Ascending aorta (tissue), 2 donors: ENCODE measurements at regions not wholly inside any gene's neighbourhood (a gene's known extent, or its start where the extent isn't known, plus 50 kb on each side); places are given as distances from the start of the nearest gene placed in this dataset.

Source experiments
- DNase-seq, 2 donors: peaks; one replicate each; pipeline ENCODE4 v3.0.0-alpha.2; 2019; ENCODE audit warnings: low spot score in 2 of 2
- H3K27ac ChIP-seq, 2 donors: fragments of 200-600 bp; sonication (generic); one replicate each; pipeline ENCODE4 v1.5.1; 2016 to 2017; ENCODE audit warnings: mild to moderate bottlenecking in 1 of 2
- H3K27me3 ChIP-seq: fragments of 200-600 bp; sonication (generic); one replicate; pipeline ENCODE4 v1.5.1; 2017
- H3K36me3 ChIP-seq, 2 donors: fragments of 200-600 bp; sonication (generic); one replicate each; pipeline ENCODE4 v1.5.1; 2016
- H3K4me1 ChIP-seq, 2 donors: fragments of 200-600 bp; sonication (generic); one replicate each; pipeline ENCODE4 v1.5.1; 2016 to 2017; ENCODE audit warnings: mild to moderate bottlenecking in 1 of 2
- H3K4me3 ChIP-seq, 2 donors: fragments of 200-600 bp; sonication (generic); one replicate each; pipeline ENCODE4 v1.5.1; 2016 to 2017; ENCODE audit warnings: mild to moderate bottlenecking in 1 of 2
- H3K9me3 ChIP-seq, 2 donors: fragments of 200-600 bp; sonication (generic); one replicate each; pipeline ENCODE4 v1.5.1; 2016
- CTCF ChIP-seq, 3 experiments: fragments of 200-600 bp in 2 of 3; fragments of 450-650 bp in 1 of 3; sonication (generic) in 2 of 3; IDR thresholded peaks; one replicate each; pipeline ENCODE4 v1.5.1; 2016 to 2019; ENCODE audit warnings: antibody characterized with exemption in 3 of 3, mild to moderate bottlenecking in 1 of 3, moderate library complexity in 1 of 3
- intact Hi-C: fragments of 100-400 bp; cut with DNase I; formaldehyde crosslinking; loops from one replicate; pipeline ENCODE4 v1.15.1; 2023

DNA sequence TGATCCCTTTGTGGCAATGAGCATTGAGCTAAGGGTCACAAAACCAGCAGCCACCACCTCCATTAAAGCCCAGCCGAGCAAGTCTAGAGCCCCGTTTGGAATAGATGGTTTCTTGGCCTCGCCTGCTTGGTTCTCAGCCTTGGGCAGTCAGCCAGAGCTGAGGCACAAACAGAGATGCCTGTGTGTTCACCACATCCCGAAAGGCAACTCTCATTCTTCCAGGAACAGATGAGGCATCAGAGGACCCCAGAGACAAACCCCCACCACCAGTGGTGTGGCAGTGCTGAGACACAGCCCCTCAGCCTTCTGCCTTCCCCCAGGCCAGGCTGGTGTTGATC lies 203.3 kb upstream of the ZMIZ1 start:
- Histone ChIP-seq H3K9me3 (no peaks in the 10 kb centered on the region), H3K36me3 (no peaks in the 10 kb centered on the region), H3K4me1 (peaks cover 0 to 3% of the 10 kb centered on the region in 2 donors), H3K27me3 (no peaks in the 10 kb centered on the region), H3K27ac (no peak overlapping the region), H3K4me3 (no peak overlapping the region)
- TF ChIP-seq CTCF (IDR thresholded peaks at IDR 0.05) = no peak
- no peak for DNase-seq
- intact Hi-C loops = no loop called here

DNA sequence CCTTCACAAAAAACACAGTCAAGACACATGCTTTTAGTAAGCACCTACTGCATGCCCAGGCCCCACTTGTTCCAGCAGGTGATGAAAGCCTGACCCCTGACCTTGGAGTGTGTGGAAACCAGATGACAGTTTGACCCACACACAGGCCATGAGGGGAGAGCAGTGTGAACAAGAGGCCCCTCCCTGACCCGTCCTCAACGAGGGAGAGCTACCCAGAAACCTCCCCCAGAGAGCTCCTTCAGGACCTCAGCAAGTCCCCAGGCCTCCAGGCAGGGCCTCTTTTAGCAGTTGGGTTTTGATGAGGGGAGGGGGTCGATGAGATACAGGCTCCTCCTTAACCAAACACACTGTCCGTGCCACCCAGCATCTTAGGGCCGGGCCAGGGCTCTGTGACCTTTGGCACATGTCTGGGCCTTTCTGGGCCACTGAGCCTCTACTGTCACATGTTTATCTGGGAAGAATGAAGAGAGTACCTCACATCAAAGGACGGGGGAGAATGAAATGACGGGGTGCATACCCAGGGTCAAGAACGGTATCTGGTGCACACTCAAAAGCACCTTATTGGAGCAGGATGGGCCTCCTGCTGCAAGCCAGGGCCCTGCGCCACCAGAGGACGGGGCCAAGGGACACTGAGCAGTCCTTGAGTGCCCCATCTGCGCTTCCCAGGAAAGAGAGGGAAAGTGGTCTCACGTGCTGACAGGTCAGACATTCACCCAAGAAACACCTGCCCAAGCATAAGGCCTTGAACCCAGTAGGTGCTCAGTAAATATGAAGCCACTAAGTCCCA lies 202.6 kb upstream of the ZMIZ1 start:
- H3K36me3 ChIP-seq = no peaks in the 10 kb centered on the region
- DNase-seq = no peak
- H3K9me3 ChIP-seq = no peaks in the 10 kb centered on the region
- intact Hi-C loops = no loop called here
- H3K4me1 ChIP-seq = peaks cover 0 to 3% of the 10 kb centered on the region in 2 donors
- H3K27ac ChIP-seq = no peak overlapping the region
- no peak overlapping the region for H3K4me3 ChIP-seq
- TF ChIP-seq CTCF (IDR thresholded peaks at IDR 0.05) = no peak
- no peaks in the 10 kb centered on the region for H3K27me3 ChIP-seq

DNA sequence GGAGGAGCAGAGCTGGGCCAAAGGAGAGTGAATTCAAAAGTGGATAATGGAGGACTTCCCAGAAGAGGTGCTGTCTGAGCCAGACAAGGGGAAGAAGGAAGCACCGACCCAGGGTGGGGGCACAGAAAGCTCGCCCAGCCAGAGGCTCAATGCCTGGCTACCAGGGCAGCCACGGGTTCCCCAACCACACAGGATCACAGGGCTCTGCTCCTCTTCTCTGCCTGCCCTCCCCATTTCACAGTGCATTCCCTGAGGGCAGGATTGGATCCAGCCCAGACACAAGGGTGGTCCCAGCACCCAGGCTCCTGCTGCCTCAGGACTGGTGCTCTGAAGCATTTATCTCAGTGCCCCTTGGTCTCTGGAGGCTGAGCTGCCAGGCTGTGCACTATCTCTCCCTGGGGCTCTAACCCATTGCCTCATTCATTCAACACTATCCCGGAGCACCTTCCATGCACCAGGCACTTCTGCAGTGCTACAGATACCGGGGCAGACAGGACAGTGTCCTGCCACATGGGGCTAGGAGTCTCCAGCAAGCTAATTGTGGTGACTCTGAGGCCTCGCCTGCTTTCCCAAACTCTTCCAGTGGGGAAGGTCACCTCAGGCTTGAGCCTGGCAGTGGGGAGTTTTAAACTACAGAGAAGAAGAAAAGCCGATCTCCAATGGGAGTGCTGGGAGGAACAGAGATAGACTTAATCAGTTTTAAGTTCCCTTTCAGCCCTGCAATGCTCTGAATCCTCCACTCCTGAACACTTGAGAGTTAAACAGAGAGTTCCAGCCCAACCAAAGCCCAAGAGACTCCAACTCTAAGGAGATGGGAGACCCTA lies 201.8 kb upstream of the ZMIZ1 start:
- no peak for DNase-seq
- Histone ChIP-seq H3K4me3 (no peak overlapping the region), H3K27me3 (no peaks in the 10 kb centered on the region), H3K4me1 (peaks cover 0 to 3% of the 10 kb centered on the region in 2 donors), H3K9me3 (no peaks in the 10 kb centered on the region), H3K36me3 (no peaks in the 10 kb centered on the region), H3K27ac (no peak overlapping the region)
- TF ChIP-seq CTCF (IDR thresholded peaks at IDR 0.05) = no peak
- intact Hi-C loops = no loop called here

DNA sequence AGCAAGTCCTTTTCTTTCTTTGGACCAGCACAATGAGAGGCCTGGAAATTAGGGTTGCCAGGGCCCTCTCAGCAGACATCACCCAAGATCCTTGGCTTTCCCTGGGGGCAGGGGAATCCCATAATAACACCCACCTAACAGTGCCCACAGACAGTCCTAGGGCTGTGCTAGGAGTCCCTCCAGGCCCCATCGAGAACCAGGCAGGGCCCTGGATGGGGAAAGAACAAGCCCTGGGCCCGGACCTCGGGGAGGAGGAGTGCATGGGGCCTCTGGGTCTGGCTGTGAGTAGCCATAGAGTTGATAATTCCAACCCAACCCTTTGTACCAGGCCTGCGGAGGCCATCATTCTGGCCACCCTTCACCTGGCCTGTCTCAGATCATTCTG lies 201.2 kb upstream of the ZMIZ1 start:
- Histone ChIP-seq H3K36me3 (no peaks in the 10 kb centered on the region), H3K9me3 (no peaks in the 10 kb centered on the region), H3K27me3 (no peaks in the 10 kb centered on the region), H3K27ac (no peak overlapping the region), H3K4me1 (peaks cover 0 to 3% of the 10 kb centered on the region in 2 donors), H3K4me3 (no peak overlapping the region)
- no peak for TF ChIP-seq CTCF (IDR thresholded peaks at IDR 0.05)
- intact Hi-C loops = no loop called here
- DNase-seq = no peak

- Histone ChIP-seq H3K4me1 (peaks cover 0 to 3% of the 10 kb centered on the region in 2 donors), H3K27me3 (no peaks in the 10 kb centered on the region), H3K9me3 (no peaks in the 10 kb centered on the region), H3K36me3 (no peaks in the 10 kb centered on the region), H3K27ac (no peak overlapping the region), H3K4me3 (no peak overlapping the region)
- TF ChIP-seq CTCF (IDR thresholded peaks at IDR 0.05) = no peak
- no peak for DNase-seq
- intact Hi-C loops = no loop called here
These were observed 200.7 kb upstream of the ZMIZ1 start for GRCh38 chr10:78868048-78868447.
